Stimulated activated naive B cell treated with anti-CD40 and anti-IgM and Interleukin-4, amounts not matched to agents 10 μg/mL and 1 μg/mL and 100 μg/mL, for 72 hours (primary cell): ENCODE measurements at regions not wholly inside any gene's neighbourhood (a gene's known extent, or its start where the extent isn't known, plus 50 kb on each side); places are given as distances from the start of the nearest gene placed in this dataset.

Experiments
- ATAC-seq, 2 donors: fragments of 150-1000 bp; cut with Tn5 transposase; replicated peaks; 2 replicates each; pipeline ENCODE4 v1.10.0; 2021; ENCODE audit warnings: moderate library complexity in 1 of 2
- DNase-seq: peaks from one replicate; pipeline ENCODE4 v3.0.0; 2021
- H3K27ac Mint-ChIP-seq: one replicate; pipeline ENCODE4 v1.8.0; 2022; ENCODE audit warnings: mild to moderate bottlenecking, mixed read lengths
- H3K27me3 Mint-ChIP-seq, 2 donors: one replicate each; pipeline ENCODE4 v1.8.0; 2022; ENCODE audit warnings: mixed read lengths in 2 of 2
- H3K36me3 Mint-ChIP-seq, 2 donors: one replicate each; pipeline ENCODE4 v1.8.0; 2022; ENCODE audit warnings: mixed read lengths in 2 of 2, mild to moderate bottlenecking in 1 of 2
- H3K4me1 Mint-ChIP-seq, 2 donors: one replicate each; pipeline ENCODE4 v1.8.0; 2022; ENCODE audit warnings: mixed read lengths in 2 of 2, mild to moderate bottlenecking in 1 of 2
- H3K4me3 Mint-ChIP-seq, 2 donors: one replicate each; pipeline ENCODE4 v1.8.0; 2022; ENCODE audit warnings: mild to moderate bottlenecking in 2 of 2, mixed read lengths in 2 of 2, moderate library complexity in 1 of 2
- H3K9me3 Mint-ChIP-seq, 2 donors: one replicate each; pipeline ENCODE4 v1.8.0; 2022; ENCODE audit warnings: mixed read lengths in 2 of 2, mild to moderate bottlenecking in 1 of 2

- H3K4me1 Mint-ChIP-seq: no peaks in the 10 kb centered on the region
- H3K36me3 Mint-ChIP-seq: peaks cover 1 to 3% of the 10 kb centered on the region in 2 donors
- no peaks in the 10 kb centered on the region for H3K9me3 Mint-ChIP-seq
- no peaks in the 10 kb centered on the region for H3K27me3 Mint-ChIP-seq
- H3K27ac Mint-ChIP-seq: no peak overlapping the region
- no peak overlapping the region for H3K4me3 Mint-ChIP-seq
- no peak for DNase-seq
- ATAC-seq: no peak
These were observed 127.0 kb upstream of the PMFBP1 start for GRCh38 chr16:72298961-72299360.

GRCh38 chr16:72295914-72296313 lies 124.0 kb upstream of the PMFBP1 start:
- H3K36me3 Mint-ChIP-seq: no peaks in the 10 kb centered on the region

GRCh38 chr16:72291531-72291981 lies 119.6 kb upstream of the PMFBP1 start:
- H3K27me3 Mint-ChIP-seq: no peaks in the 10 kb centered on the region
- no peak overlapping the region for H3K4me3 Mint-ChIP-seq
- no peaks in the 10 kb centered on the region for H3K4me1 Mint-ChIP-seq
- no peaks in the 10 kb centered on the region for H3K9me3 Mint-ChIP-seq
- no peak for ATAC-seq
- peaks cover 0 to 7% of the 10 kb centered on the region in 2 donors for H3K36me3 Mint-ChIP-seq
- no peak overlapping the region for H3K27ac Mint-ChIP-seq
- DNase-seq: no peak

More at GRCh38 chr16:72295914-72296313, 124.0 kb upstream of the PMFBP1 start:
- Mint-ChIP-seq H3K9me3 (no peaks in the 10 kb centered on the region), H3K27me3 (no peaks in the 10 kb centered on the region), H3K4me3 (no peak overlapping the region), H3K4me1 (no peaks in the 10 kb centered on the region), H3K27ac (no peak overlapping the region)
- DNase-seq (no peak), ATAC-seq (no peak)

- DNase-seq (no peak), ATAC-seq (no peak)
- H3K27me3 Mint-ChIP-seq: no peaks in the 10 kb centered on the region
- H3K36me3 Mint-ChIP-seq: peaks cover 0 to 7% of the 10 kb centered on the region in 2 donors
- no peak overlapping the region for H3K4me3 Mint-ChIP-seq
- no peak overlapping the region for H3K27ac Mint-ChIP-seq
- no peaks in the 10 kb centered on the region for H3K4me1 Mint-ChIP-seq
- H3K9me3 Mint-ChIP-seq: no peaks in the 10 kb centered on the region
These were observed 119.2 kb upstream of the PMFBP1 start for GRCh38 chr16:72291121-72291520.

GRCh38 chr16:72287649-72288048 lies 115.7 kb upstream of the PMFBP1 start:
- DNase-seq (no peak), ATAC-seq (no peak)
- Mint-ChIP-seq H3K4me1 (no peaks in the 10 kb centered on the region), H3K36me3 (peaks cover 0 to 14% of the 10 kb centered on the region in 2 donors), H3K27ac (no peak overlapping the region), H3K27me3 (no peaks in the 10 kb centered on the region), H3K4me3 (no peak overlapping the region), H3K9me3 (no peaks in the 10 kb centered on the region)

- DNase-seq: no peak
- no peak overlapping the region for H3K27ac Mint-ChIP-seq
- H3K36me3 Mint-ChIP-seq: peaks cover 0 to 14% of the 10 kb centered on the region in 2 donors
- H3K9me3 Mint-ChIP-seq: no peaks in the 10 kb centered on the region
- no peak for ATAC-seq
- H3K4me3 Mint-ChIP-seq: no peak overlapping the region
- no peaks in the 10 kb centered on the region for H3K4me1 Mint-ChIP-seq
- H3K27me3 Mint-ChIP-seq: no peaks in the 10 kb centered on the region
These were observed 115.1 kb upstream of the PMFBP1 start for GRCh38 chr16:72286936-72287620.

- ATAC-seq (no peak), DNase-seq (no peak)
- no peaks in the 10 kb centered on the region for H3K4me1 Mint-ChIP-seq
- no peaks in the 10 kb centered on the region for H3K27me3 Mint-ChIP-seq
- no peak overlapping the region for H3K27ac Mint-ChIP-seq
- H3K9me3 Mint-ChIP-seq: no peaks in the 10 kb centered on the region
- no peak overlapping the region for H3K4me3 Mint-ChIP-seq
- peaks cover 0 to 14% of the 10 kb centered on the region in 2 donors for H3K36me3 Mint-ChIP-seq
These were observed 113.8 kb upstream of the PMFBP1 start for GRCh38 chr16:72285728-72286127.

- Mint-ChIP-seq H3K4me1 (no peaks in the 10 kb centered on the region), H3K36me3 (peaks cover 0 to 14% of the 10 kb centered on the region in 2 donors), H3K27me3 (no peaks in the 10 kb centered on the region), H3K27ac (no peak overlapping the region), H3K9me3 (no peaks in the 10 kb centered on the region), H3K4me3 (no peak overlapping the region)
- DNase-seq (no peak), ATAC-seq (no peak)
These were observed 113.4 kb upstream of the PMFBP1 start for GRCh38 chr16:72285324-72285723.

- Mint-ChIP-seq H3K27ac (no peak overlapping the region), H3K4me3 (no peak overlapping the region), H3K27me3 (no peaks in the 10 kb centered on the region), H3K9me3 (no peaks in the 10 kb centered on the region), H3K4me1 (no peaks in the 10 kb centered on the region), H3K36me3 (peaks cover 0 to 10% of the 10 kb centered on the region in 2 donors)
- DNase-seq (no peak), ATAC-seq (no peak)
These were observed 112.3 kb upstream of the PMFBP1 start for GRCh38 chr16:72284042-72284789.

GRCh38 chr16:72282362-72282761 lies 110.4 kb upstream of the PMFBP1 start:
- ATAC-seq (no peak), DNase-seq (no peak)
- Mint-ChIP-seq H3K4me3 (no peak overlapping the region), H3K9me3 (no peaks in the 10 kb centered on the region), H3K36me3 (peaks cover 0 to 7% of the 10 kb centered on the region in 2 donors), H3K27me3 (no peaks in the 10 kb centered on the region), H3K27ac (no peak overlapping the region), H3K4me1 (no peaks in the 10 kb centered on the region)

GRCh38 chr16:72278301-72278700 lies 106.3 kb upstream of the PMFBP1 start:
- ATAC-seq (no peak), DNase-seq (no peak)
- no peak overlapping the region for H3K4me3 Mint-ChIP-seq
- peaks cover 0 to 4% of the 10 kb centered on the region in 2 donors for H3K36me3 Mint-ChIP-seq
- H3K27ac Mint-ChIP-seq: no peak overlapping the region
- H3K27me3 Mint-ChIP-seq: no peaks in the 10 kb centered on the region
- H3K9me3 Mint-ChIP-seq: no peaks in the 10 kb centered on the region
- H3K4me1 Mint-ChIP-seq: no peaks in the 10 kb centered on the region

GRCh38 chr16:72277749-72278148 lies 105.8 kb upstream of the PMFBP1 start:
- H3K36me3 Mint-ChIP-seq: peaks cover 0 to 2% of the 10 kb centered on the region in 2 donors
- no peak for DNase-seq
- no peak overlapping the region for H3K4me3 Mint-ChIP-seq
- H3K9me3 Mint-ChIP-seq: no peaks in the 10 kb centered on the region
- no peaks in the 10 kb centered on the region for H3K27me3 Mint-ChIP-seq
- no peak overlapping the region for H3K27ac Mint-ChIP-seq
- no peak for ATAC-seq
- no peaks in the 10 kb centered on the region for H3K4me1 Mint-ChIP-seq

GRCh38 chr16:72271699-72272240 lies 99.8 kb upstream of the PMFBP1 start:
- Mint-ChIP-seq H3K27ac (no peak overlapping the region), H3K27me3 (no peaks in the 10 kb centered on the region), H3K4me3 (no peak overlapping the region), H3K36me3 (peaks cover 0 to 10% of the 10 kb centered on the region in 2 donors), H3K9me3 (peaks cover 0 to 5% of the 10 kb centered on the region in 2 donors), H3K4me1 (no peaks in the 10 kb centered on the region)
- ATAC-seq: no peak
- no peak for DNase-seq

GRCh38 chr16:72270531-72270930 lies 98.6 kb upstream of the PMFBP1 start:
- H3K4me3 Mint-ChIP-seq: no peak overlapping the region
- H3K27me3 Mint-ChIP-seq: no peaks in the 10 kb centered on the region
- H3K9me3 Mint-ChIP-seq: peaks cover 0 to 5% of the 10 kb centered on the region in 2 donors
- no peaks in the 10 kb centered on the region for H3K4me1 Mint-ChIP-seq
- no peak overlapping the region for H3K27ac Mint-ChIP-seq
- peaks cover 0 to 10% of the 10 kb centered on the region in 2 donors for H3K36me3 Mint-ChIP-seq
- ATAC-seq (no peak), DNase-seq (no peak)

GRCh38 chr16:72266836-72267235 lies 94.9 kb upstream of the PMFBP1 start:
- Mint-ChIP-seq H3K4me1 (no peaks in the 10 kb centered on the region), H3K27ac (no peak overlapping the region), H3K36me3 (peaks cover 0 to 10% of the 10 kb centered on the region in 2 donors), H3K9me3 (peaks cover 0 to 5% of the 10 kb centered on the region in 2 donors), H3K27me3 (no peaks in the 10 kb centered on the region), H3K4me3 (no peak overlapping the region)
- ATAC-seq (no peak), DNase-seq (no peak)
